Body of pancreas (tissue), 4 donors: ENCODE measurements at regions not wholly inside any gene's neighbourhood (a gene's known extent, or its start where the extent isn't known, plus 50 kb on each side); places are given as distances from the start of the nearest gene placed in this dataset.

Experiments
- CTCF ChIP-seq, 7 experiments: fragments of 450-650 bp in 4 of 7; fragments of 200-600 bp in 3 of 7; sonication (generic) in 3 of 7; IDR thresholded peaks; one replicate each; pipeline ENCODE4 v1.5.1; 2016 to 2019; ENCODE audit warnings: antibody characterized with exemption in 7 of 7
- POLR2A ChIP-seq, 3 donors: fragments of 450-650 bp; IDR thresholded peaks; one replicate each; pipeline ENCODE4 v1.6.1; 2016; ENCODE audit warnings: antibody characterized with exemption in 3 of 3, mild to moderate bottlenecking in 2 of 3

- TF ChIP-seq CTCF (IDR thresholded peaks at IDR 0.05) (no peak), POLR2A (IDR thresholded peaks at IDR 0.05) (no peak)
These were observed 207.0 kb upstream of the FOXA2 start for GRCh38 chr20:22791396-22791795.
